Astrocyte of the spinal cord (primary cell): ENCODE measurements at regions not wholly inside any gene's neighbourhood (a gene's known extent, or its start where the extent isn't known, plus 50 kb on each side); places are given as distances from the start of the nearest gene placed in this dataset.

Experiments
- DNase-seq: peaks from one replicate; pipeline ENCODE4 v3.0.0; 2011; ENCODE audit warnings: low read depth, low spot score
- H3K4me3 ChIP-seq: 2 replicates; pipeline ENCODE4 v1.5.1; 2011; ENCODE audit warnings: low read depth, mild to moderate bottlenecking, low read length, moderate library complexity
- in situ Hi-C: cut with HindIII; loops from 2 replicates; pipeline ENCODE4 v1.10.0; 2017; ENCODE audit warnings: low sequenced_read_pairs
- TF ChIP-seq, protein P1 (sequence below): IDR thresholded peaks from 2 replicates; pipeline ENCODE4 v1.5.1; 2012; ENCODE audit warnings: low read depth, mild to moderate bottlenecking, low read length, inconsistent platforms

DNA sequence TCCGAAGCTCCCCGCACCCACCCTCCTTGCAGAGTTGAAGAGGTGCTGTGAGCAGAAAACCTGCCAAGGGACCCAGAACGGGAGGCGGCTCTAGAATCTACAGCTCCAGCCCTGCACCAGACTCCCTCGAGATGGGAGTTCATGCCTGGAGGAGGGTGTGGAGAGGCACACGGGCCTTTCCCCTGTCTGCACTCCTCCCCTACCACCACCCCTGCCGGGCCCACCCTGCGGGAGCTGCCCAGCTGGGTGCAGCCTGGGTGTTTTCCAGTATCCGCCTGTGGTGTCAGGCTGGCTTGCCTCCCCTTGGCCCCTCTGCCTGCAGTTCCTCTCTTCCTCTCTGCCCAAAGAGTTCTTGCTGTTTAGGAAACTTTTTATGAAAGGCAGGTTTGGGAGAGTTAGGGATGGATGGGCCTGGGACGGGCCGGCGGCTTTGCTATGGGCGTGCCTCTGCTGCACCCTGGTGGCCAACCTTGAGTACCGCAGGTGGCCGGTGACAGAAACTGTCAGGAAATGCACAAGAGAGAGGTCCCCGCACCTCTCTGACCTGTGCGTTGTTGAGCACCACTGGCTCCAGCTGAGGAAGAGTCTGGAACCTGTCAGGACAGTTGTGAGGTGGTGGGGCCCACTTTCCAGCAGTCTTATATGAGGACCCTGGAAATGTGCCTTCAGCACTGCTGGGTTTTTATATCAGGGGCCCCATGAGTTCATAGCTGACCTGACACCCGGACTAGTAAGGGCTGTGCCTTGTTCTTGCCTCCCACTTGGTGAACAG is 354.1 kb downstream of the SEC14L1 start:
- peak; percentile 72 for DNase-seq
- TF ChIP-seq, protein P1, sequence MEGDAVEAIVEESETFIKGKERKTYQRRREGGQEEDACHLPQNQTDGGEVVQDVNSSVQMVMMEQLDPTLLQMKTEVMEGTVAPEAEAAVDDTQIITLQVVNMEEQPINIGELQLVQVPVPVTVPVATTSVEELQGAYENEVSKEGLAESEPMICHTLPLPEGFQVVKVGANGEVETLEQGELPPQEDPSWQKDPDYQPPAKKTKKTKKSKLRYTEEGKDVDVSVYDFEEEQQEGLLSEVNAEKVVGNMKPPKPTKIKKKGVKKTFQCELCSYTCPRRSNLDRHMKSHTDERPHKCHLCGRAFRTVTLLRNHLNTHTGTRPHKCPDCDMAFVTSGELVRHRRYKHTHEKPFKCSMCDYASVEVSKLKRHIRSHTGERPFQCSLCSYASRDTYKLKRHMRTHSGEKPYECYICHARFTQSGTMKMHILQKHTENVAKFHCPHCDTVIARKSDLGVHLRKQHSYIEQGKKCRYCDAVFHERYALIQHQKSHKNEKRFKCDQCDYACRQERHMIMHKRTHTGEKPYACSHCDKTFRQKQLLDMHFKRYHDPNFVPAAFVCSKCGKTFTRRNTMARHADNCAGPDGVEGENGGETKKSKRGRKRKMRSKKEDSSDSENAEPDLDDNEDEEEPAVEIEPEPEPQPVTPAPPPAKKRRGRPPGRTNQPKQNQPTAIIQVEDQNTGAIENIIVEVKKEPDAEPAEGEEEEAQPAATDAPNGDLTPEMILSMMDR, result peak; percentile 96
- in situ Hi-C loops, result no loop called here
- H3K4me3 ChIP-seq, result no peak overlapping the region

GRCh38 chr17:77495575-77495974 is 354.8 kb downstream of the SEC14L1 start:
- in situ Hi-C loops, result no loop called here

DNA sequence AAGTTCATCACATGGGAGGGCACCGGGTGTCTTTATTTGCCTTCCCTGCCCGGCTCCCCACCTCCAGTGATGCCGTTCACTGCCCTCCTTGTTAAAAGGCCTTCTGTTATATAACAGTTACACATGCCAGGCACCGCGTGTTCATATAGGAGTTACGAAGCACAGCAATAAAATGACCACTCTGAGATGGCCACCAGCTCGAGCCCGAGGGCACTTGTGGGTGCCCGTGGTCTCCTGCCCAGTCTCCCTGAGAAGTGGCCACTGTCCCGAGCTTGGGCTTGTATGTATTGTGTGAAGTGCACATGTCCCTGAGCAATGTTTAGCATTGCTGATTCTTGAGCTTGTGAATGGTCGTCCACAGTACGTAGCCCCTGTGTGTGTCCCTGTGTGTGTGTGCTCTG is 355.6 kb downstream of the SEC14L1 start:
- DNase-seq, result no peak
- in situ Hi-C loops, result no loop called here
- H3K4me3 ChIP-seq, result no peak overlapping the region
- TF ChIP-seq, protein P1, result no peak

More at GRCh38 chr17:77495575-77495974, 354.8 kb downstream of the SEC14L1 start:
- TF ChIP-seq, protein P1, result no peak
- DNase-seq, result no peak
- H3K4me3 ChIP-seq, result no peak overlapping the region

DNA sequence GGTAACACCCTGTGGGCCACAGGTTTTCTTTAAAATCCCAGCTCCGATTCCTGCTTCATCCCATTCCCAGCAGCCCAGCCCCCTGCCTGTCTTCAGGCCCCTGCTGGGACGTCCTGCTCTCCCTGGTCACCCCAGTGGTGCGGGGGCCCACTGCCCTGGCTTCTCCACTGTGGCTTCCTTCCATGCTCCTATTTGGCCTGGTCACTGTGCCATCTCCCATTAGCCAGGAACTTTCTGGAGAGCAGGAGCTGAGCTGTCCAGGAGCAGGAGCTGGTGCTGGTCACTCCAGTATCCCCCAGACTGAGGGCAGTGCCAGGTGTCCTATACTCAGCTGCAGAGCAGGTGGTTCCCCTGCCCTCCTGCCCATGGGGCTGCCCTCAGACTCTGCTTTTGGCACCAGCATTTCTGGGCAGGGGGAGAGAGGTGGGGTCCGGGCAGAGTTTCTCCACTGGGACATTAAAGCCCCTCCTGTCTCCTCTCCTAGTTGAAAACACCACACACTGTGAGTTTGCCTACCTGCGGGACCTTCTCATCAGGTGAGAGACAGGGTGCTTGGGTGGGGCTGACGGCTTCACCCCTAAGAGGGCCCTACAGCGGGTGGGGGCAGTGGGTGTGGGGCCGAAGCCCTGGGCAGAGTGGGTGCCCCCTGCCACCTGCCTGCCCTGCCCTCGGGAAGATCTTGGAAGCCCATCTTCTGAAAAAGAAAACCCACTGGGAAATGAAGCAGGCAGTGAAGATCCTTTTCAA is 356.2 kb downstream of the SEC14L1 start:
- TF ChIP-seq, protein P1, result no peak

GRCh38 chr17:77497578-77497934 is 356.8 kb downstream of the SEC14L1 start:
- in situ Hi-C loops, result no loop called here
- TF ChIP-seq, protein P1, result no peak
- no peak for DNase-seq
- H3K4me3 ChIP-seq, result no peak overlapping the region

More for the DNA sequence above, 356.2 kb downstream of the SEC14L1 start:
- DNase-seq, result no peak
- in situ Hi-C loops, result no loop called here
- H3K4me3 ChIP-seq, result no peak overlapping the region

DNA sequence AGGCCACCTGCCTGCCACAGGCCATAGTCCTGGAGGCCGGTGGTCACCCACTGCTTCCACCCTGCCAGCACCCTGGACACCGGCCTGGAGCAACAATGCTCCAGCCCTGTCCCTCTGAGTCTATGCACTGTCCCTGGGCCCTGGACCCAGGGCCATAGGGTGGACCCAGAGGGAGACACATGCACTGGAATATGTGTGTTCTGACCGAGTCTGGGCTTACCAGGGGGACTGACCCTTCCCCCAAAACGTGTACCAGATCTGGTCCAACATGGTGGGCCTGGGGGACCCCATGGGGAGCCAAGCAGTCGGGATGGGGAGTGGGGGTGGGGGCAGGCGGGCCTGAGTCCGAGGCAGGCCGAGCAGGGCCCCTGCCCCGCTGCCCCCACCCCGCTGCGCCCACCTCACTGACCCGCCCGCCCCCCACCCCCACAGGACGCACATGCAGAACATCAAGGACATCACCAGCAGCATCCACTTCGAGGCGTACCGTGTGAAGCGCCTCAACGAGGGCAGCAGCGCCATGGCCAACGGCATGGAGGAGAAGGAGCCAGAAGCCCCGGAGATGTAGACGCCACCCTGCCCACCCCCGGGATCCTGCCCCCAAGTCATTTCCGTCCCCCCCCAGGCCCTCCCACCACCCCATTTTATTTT is 357.4 kb downstream of the SEC14L1 start:
- no peak overlapping the region for H3K4me3 ChIP-seq
- in situ Hi-C loops, result no loop called here
- DNase-seq, result no peak
- TF ChIP-seq, protein P1, result no peak
